Osteoblast (primary cell): ENCODE measurements at regions not wholly inside any gene's neighbourhood (a gene's known extent, or its start where the extent isn't known, plus 50 kb on each side); places are given as distances from the start of the nearest gene placed in this dataset.
A peak's percentile ranks its signal among the peaks of the same experiment; 100 is the strongest.

ENCODE experiments used
- DNase-seq: peaks from one replicate; pipeline ENCODE4 v3.0.0; 2011; ENCODE audit warnings: low spot score, mixed read lengths; ENCODE audit not compliant: insufficient read length; ENCODE audit errors: missing footprints
- H2AFZ ChIP-seq: 2 replicates; pipeline ENCODE4 v1.6.0; 2011; ENCODE audit warnings: mild to moderate bottlenecking, low read length
- H3K27ac ChIP-seq: 2 replicates; pipeline ENCODE4 v1.5.1; 2011; ENCODE audit warnings: mild to moderate bottlenecking, low read depth, low read length, moderate library complexity
- H3K27me3 ChIP-seq: 2 replicates; pipeline ENCODE4 v1.6.0; 2012; ENCODE audit warnings: mild to moderate bottlenecking, control low read depth, inconsistent platforms, low read length, moderate library complexity; ENCODE audit not compliant: insufficient read depth
- H3K36me3 ChIP-seq: 2 replicates; pipeline ENCODE4 v1.5.1; 2011; ENCODE audit warnings: mild to moderate bottlenecking, low read length, control low read depth, moderate library complexity; ENCODE audit not compliant: insufficient read depth
- H3K4me1 ChIP-seq: 2 replicates; pipeline ENCODE4 v1.5.1; 2011; ENCODE audit warnings: mild to moderate bottlenecking, low read length, control low read depth, moderate library complexity; ENCODE audit not compliant: insufficient read depth
- H3K4me2 ChIP-seq: 2 replicates; pipeline ENCODE4 v1.6.0; 2011; ENCODE audit warnings: mild to moderate bottlenecking, low read length; ENCODE audit not compliant: insufficient read depth
- H3K4me3 ChIP-seq: fragments of 200-600 bp; sonication (generic); 3 replicates; pipeline ENCODE4 v1.5.1; 2012; ENCODE audit warnings: mild to moderate bottlenecking, low read length, inconsistent platforms; ENCODE audit not compliant: insufficient read depth
- H3K79me2 ChIP-seq: 2 replicates; pipeline ENCODE4 v1.6.0; 2012; ENCODE audit warnings: mild to moderate bottlenecking, low read length, control low read depth, inconsistent platforms; ENCODE audit not compliant: insufficient read depth
- H3K9me3 ChIP-seq: 2 replicates; pipeline ENCODE4 v1.5.1; 2011; ENCODE audit warnings: low read depth, low read length, control low read depth
- H4K20me1 ChIP-seq: 2 replicates; pipeline ENCODE4 v1.6.0; 2012; ENCODE audit warnings: mild to moderate bottlenecking, low read length, control low read depth; ENCODE audit not compliant: insufficient read depth
- CTCF ChIP-seq: IDR thresholded peaks from 2 replicates; pipeline ENCODE4 v1.5.1; 2011; ENCODE audit warnings: mild to moderate bottlenecking, low read depth, low read length, moderate library complexity; ENCODE audit errors: extremely low read depth

- Histone ChIP-seq H3K79me2 (no peaks in the 10 kb centered on the region), H3K4me2 (no peak overlapping the region), H3K9me3 (no peaks in the 10 kb centered on the region), H3K27me3 (no peaks in the 10 kb centered on the region), H3K36me3 (no peaks in the 10 kb centered on the region), H4K20me1 (no peaks in the 10 kb centered on the region), H2AFZ (no peak overlapping the region), H3K27ac (no peak overlapping the region), H3K4me1 (peaks cover 31% of the 10 kb centered on the region), H3K4me3 (no peak overlapping the region)
- DNase-seq = no peak
- no peak for TF ChIP-seq CTCF
These were observed 220.1 kb downstream of the IRS1 start for GRCh38 chr2:226579519-226579918.

GRCh38 chr2:226578879-226579278 is 220.7 kb downstream of the IRS1 start:
- Histone ChIP-seq H3K4me1 (peaks cover 26% of the 10 kb centered on the region), H4K20me1 (no peaks in the 10 kb centered on the region), H3K27ac (no peak overlapping the region), H3K9me3 (no peaks in the 10 kb centered on the region), H3K4me3 (no peak overlapping the region), H3K79me2 (no peaks in the 10 kb centered on the region), H2AFZ (no peak overlapping the region), H3K27me3 (no peaks in the 10 kb centered on the region), H3K36me3 (no peaks in the 10 kb centered on the region), H3K4me2 (peak overlapping the region; percentile 19)
- no peak for DNase-seq
- no peak for TF ChIP-seq CTCF

- no peak for DNase-seq
- H3K36me3 ChIP-seq = no peaks in the 10 kb centered on the region
- no peaks in the 10 kb centered on the region for H3K79me2 ChIP-seq
- H4K20me1 ChIP-seq = no peaks in the 10 kb centered on the region
- no peaks in the 10 kb centered on the region for H3K27me3 ChIP-seq
- H3K4me1 ChIP-seq = peaks cover 21% of the 10 kb centered on the region
- peak overlapping the region; percentile 19 for H3K4me2 ChIP-seq
- H3K9me3 ChIP-seq = no peaks in the 10 kb centered on the region
- no peak overlapping the region for H3K27ac ChIP-seq
- no peak for TF ChIP-seq CTCF
- H3K4me3 ChIP-seq = no peak overlapping the region
- peak overlapping the region; percentile 24 for H2AFZ ChIP-seq
These were observed 221.2 kb downstream of the IRS1 start for GRCh38 chr2:226578373-226578772.

- H3K27me3 ChIP-seq = no peaks in the 10 kb centered on the region
- no peak for TF ChIP-seq CTCF
- DNase-seq = no peak
- H3K27ac ChIP-seq = no peak overlapping the region
- no peaks in the 10 kb centered on the region for H3K36me3 ChIP-seq
- no peak overlapping the region for H2AFZ ChIP-seq
- no peaks in the 10 kb centered on the region for H4K20me1 ChIP-seq
- H3K4me3 ChIP-seq = no peak overlapping the region
- H3K9me3 ChIP-seq = no peaks in the 10 kb centered on the region
- H3K4me1 ChIP-seq = peaks cover 11% of the 10 kb centered on the region
- H3K79me2 ChIP-seq = no peaks in the 10 kb centered on the region
- no peak overlapping the region for H3K4me2 ChIP-seq
These were observed 223.7 kb downstream of the IRS1 start for GRCh38 chr2:226575928-226576327.
